Activated CD4-positive, alpha-beta T cell treated with anti-CD3 and anti-CD28 coated beads, Interleukin-10, Interleukin-2, amounts not matched to agents 100 ng/mL and 50 ng/mL, durations not matched to agents 16 hours and 8 hours (primary cell): ENCODE measurements at regions not wholly inside any gene's neighbourhood (a gene's known extent, or its start where the extent isn't known, plus 50 kb on each side); places are given as distances from the start of the nearest gene placed in this dataset.
"Not testable (repeated sequence)": the region's sequence is repeated elsewhere in the genome, so short reads cannot be mapped to it uniquely, and the experiment has no call there.

ENCODE experiments used
- DNase-seq: peaks from one replicate; pipeline ENCODE4 v3.0.0-alpha.2; 2020

DNA sequence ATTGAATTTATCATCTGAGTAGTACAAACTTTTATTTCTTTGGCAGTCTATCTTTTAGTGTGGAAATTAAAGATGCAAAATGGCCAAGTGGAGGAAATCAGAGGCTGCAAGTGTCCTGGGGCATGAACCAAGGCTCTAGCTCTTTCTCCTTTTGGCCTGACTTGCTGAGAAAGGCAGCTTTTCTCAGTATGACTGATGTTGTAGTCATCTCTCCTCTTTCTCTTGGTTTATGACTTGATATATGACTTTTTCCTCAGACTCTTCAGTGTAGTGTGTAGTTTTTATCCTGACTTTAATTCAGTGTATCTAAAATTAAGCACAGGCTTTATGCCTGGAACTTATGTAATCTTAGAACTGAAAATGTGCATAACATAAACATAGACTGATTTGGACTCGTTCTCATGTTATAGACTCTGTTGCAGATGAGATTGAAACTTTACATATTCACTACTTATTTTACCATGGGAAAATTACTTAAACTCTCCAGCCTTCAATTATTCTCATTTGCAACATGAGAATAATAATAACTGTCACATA lies 65.7 kb downstream of the SLITRK5 start:
- DNase-seq = peak; percentile 4

DNA sequence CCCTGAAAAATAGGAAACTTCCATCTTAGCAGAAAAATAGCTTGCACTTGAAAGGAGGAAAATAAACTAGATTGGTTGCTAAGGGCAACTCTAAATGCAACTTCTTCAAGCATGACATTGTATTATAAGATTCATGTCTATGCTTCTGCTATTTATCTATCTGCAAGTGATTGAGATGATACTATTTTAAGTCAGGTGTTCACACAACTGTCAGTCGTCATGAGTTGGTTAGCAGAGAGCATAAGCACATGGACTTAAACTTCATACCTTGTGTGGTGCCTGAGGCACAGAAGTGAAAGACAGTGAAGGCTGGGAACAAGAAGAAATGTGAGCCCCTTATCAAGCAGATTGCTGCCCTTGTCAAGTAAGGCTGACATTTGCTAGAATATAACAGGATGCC lies 82.9 kb downstream of the SLITRK5 start:
- DNase-seq = no peak

DNA sequence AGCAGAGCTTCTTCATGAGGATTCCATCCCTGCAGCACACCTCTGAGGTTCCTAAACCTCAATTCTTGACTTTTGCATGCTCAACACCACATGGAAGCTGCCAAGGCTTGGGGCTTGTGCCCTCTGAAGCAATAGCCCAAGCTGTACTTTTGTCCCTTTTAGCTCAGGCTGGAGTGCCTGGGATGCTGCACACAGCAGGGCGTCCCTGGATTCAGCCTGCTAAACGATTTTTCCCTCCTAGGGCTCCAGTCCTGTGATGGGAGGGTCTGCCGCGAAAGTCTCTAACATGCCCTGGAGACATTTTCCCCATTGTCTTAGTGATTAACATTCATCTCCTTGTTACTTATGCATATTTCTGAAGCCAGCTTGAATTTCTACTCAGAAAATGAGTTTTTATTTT lies 98.3 kb downstream of the SLITRK5 start:
- no peak for DNase-seq

DNA sequence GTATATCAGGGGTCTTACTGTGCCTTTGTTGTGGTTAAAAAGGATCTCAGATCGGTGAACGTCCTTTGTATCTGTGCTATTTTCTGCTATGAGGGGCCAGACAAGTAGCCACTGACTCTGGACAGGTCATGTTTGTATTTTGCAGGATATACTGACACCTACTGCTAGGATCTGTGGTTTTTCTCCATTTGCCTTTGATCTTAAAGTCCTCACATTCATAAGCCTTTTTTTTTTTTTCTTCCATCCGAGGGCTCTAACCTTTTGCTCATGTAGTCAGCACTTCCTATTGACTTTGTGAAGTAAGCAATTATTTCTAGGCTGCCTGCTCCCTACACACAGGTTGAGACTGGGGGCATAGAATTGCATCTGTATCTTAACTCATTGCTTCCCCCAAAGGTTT lies 106.2 kb downstream of the SLITRK5 start:
- no peak for DNase-seq

DNA sequence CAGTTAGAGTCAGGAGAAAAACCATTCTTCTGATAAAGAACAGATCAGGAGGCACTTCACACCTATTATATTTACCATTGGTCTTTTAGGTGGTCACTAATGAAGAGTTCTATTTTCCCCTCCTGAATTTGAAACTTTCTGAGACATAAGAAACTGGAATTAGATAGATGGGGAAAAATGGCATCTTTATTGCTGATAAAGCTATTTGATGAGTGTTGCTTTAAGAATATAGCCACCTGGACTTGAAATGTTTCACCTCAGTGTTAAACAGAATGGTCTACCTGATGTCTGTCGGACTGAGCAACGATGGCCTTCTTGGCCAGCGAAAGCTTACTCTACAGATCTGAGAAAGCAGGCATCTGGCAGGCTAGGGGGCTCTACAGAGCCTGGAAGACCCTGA lies 107.0 kb downstream of the SLITRK5 start:
- no peak for DNase-seq

DNA sequence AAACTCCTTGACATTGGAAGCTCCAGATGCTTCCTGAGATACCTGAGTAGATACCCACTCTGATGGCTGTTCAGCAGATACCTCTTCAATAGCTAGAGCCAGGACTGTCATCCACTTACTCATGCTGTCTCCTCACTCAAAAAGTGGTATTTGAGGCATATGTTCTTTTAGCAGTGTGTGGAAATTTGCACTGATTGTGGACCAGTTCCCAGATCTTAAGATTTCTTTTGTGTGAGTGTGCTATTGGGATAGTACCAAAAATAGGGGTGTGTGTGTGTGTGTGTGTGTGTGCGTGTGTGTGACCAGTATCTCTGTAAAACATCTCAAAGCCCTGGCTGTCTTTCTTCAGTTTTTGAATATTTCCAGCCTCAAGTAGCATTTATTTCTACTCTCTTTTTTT lies 108.3 kb downstream of the SLITRK5 start:
- DNase-seq = no peak

DNA sequence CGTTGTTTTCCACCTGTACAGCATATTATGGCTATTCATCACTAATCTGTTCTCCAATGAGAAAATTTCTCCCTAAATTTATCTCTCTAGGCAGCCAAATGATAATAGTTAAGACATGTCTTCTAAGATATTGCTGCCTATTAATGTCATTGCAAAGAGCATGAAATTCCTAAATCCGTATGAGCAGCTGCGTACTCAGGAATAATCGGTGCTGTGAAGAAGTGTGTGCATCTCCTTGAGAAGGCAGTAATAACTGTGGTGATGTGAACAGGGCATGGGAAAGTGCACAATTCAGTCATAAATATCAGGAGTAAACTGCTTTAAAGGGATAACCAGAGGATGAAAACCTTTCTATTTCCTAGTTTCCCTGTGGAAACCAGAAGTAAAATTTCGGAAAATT lies 112.2 kb downstream of the SLITRK5 start:
- no peak for DNase-seq

DNA sequence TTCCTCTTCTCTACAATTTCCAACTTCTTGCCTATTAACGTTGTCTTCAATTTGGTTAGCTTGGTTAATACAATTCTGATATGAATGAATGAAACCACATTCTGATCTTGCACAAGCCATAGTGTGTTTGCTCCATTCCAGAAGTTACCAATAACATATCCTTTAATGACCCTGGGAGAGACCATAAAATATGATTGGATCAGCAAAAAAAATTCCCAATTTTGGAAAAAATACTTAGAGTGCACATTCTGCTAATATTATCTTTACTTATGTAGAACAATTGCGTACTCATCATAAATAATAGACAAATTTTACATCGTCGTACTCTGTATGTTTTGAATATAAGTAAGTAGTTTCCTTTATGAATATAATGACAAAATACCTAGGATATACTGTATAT lies 117.2 kb downstream of the SLITRK5 start:
- DNase-seq = no peak

DNA sequence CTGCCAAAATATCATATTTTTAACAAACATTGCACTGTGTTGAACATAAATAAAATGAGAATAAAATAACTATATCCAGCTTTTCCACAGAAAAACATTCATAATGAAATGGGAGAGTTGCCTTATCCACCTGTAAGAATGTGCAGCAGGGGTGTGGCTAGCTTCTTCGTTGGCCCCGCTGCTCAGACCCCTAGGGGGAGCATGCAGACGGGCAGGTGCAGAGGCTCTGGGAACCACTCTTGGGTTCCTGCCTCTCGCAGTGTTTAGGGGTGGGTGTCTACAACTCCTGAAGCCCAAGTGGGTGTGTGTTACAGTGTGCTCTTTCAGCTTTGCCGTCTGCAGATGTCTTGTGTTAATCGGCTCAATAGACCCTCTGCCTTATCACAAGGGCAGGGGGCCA lies 121.7 kb downstream of the SLITRK5 start:
- DNase-seq = no peak

DNA sequence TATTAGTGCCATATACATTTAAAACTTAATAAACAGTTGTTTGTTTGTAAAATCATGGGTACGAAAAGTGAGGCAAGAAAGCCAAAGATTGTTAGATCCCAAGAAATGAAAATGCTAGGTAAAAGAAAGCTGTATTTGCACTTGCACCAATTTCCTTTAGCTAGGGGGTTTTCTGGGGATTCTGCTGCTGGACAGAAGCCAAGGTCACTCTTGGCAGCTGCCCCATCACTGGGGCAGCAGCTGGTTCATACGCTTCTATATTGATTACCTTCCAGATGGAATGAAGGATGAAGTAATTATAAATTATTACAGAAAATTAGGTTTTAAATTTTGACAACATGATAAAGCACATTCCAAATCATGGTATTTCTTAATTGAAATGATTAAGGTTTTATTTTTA lies 127.4 kb downstream of the SLITRK5 start:
- no peak for DNase-seq

DNA sequence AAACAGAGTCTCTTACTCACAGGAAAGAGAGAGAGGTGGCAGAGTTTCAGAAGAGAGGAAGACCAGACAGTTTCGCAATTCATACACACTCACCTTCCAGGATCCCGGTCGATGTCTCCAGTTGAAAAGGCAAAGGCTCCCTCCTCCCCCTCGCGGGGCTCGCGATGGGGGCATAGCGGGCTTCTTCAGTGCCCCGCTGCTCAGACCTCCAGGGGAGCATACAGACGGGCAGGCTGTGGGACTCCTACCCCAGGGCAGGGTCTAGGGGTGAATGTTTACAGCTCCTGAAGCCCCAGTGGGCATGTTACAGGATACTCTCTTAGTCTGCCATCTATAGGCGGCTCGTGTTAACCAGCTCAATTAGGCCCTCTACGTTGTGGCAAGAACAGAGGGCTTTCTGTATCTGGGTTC lies 139.2 kb downstream of the SLITRK5 start:
- no peak for DNase-seq

DNA sequence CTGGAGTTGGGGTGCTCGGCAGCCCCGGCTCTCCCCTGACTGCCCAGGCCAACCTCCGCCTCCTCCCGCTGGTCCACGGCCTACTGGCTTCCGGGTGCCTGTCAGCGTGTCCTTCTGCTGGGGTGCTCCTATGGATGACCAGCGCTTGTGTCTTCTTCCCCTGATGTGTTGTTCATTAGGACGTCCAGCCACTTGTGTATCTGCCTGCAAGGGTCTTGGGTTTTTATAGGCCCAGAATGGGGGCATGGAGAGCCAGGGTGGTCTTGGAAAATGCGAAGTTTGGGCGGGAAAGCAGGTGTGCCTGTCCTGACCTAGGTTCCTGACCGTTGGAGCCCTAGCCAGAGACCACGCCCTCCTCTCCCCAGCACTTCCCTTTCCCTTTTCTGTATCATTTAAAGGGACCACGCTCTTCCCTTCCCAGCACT lies 139.8 kb downstream of the SLITRK5 start:
- DNase-seq = no peak

DNA sequence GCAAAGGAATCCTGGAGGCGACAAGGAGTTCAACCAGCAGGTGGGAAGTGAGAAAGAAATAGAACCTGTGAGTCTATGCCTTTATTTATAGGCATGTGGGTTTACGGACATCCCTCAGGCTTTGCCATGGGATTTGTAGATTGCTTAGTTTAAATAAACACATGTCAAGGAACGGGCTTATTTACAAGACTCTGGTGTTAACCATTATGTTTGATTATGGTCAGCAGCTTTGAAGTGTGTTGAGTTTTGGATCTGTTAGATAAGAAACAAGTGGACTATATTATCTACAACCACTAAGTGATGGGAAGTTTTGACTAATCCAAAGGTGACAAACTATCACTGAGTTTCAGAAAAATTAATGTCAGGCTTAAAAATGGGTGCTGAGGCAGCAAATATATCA lies 143.2 kb downstream of the SLITRK5 start:
- no peak for DNase-seq

DNA sequence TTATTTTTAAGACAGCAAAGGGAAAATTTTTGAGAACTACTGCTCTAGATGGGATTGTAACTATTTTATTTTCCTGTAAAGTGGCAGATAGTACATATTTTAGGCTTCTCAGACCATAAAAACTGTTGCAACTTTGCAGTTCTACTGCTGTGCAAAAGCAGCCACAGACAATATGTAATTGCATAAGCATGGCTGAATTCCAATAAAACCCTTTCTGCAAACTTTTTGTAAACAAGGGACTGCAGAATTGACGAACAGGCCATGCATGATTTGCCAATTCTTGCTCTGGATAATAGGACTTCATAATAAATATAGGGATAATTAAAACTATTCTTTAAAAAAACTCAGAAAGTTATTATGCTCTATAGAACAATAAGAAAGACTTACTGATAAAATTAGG lies 149.1 kb downstream of the SLITRK5 start:
- no peak for DNase-seq

DNA sequence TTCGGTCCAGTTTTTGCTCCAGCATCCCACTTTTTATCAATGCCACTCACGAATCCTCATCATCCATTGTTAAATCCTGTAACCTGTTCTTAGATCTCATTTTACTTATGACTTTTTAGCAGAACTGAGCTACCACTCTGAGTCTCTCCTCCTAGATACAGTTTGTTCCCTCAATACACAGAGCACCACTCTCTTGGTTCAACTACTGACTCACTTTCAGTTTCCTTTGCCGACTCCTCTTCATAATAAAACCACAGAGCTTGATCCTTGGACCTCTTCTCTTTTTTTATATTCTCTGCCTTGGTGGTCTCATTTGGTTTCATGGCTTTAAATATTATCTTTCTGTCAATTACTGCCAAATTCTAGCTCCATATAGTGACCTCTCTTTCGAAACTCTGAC lies 150.3 kb downstream of the SLITRK5 start:
- DNase-seq = no peak

DNA sequence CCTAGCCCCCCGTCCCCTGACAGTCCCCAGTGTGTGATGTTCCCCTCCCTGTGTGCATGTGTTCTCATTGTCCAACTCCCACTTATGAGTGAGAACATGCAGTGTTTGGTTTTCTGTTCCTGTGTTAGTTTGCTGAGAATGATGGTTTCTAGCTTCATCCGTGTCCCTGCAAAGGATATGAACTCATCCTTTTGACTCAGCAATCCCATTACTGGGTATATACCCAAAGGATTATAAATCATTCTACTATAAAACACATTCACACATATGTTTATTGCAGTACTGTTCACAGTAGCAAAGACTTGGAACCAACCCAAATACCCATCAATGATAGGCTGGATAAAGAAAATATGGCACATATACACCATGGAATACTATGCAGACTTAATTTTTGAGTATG lies 155.1 kb downstream of the SLITRK5 start:
- not testable (repeated sequence) for DNase-seq

DNA sequence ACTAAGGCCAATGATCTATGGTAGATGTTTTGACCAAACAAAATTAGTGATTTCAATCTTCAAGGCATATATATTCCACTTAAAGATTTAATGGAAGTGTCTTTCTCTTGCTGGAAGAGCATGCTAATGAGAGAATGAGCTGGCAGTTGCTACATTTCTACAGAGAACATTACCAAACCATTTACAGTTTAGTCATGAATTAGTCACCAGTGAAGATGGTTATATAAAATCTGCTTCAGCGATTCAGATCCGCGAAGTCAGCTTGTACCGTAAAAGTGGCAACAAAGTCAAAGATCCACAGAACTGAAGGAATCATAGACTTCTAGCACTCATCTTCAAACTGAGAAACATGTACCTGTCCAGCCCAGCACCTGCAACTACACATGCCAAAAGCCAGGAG lies 156.3 kb downstream of the SLITRK5 start:
- DNase-seq = no peak

DNA sequence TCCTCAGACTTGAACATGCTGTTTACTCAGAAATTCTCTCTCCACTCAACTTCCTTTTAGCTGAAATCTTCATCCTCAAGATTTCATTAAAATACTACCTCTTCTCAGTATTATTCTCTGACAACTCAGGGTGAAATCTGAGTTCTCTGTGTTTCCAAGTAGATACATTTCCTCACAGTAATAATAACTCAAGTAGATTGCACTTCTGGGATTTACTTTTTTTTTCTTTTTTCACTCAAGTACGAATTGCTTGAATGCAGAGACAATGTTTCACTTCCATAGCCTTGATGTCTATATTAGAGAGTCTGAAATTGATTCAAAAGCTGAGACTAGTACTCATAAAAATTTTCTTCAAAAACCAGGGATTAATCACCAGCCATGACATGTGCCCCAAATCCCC lies 166.4 kb downstream of the SLITRK5 start:
- no peak for DNase-seq

DNA sequence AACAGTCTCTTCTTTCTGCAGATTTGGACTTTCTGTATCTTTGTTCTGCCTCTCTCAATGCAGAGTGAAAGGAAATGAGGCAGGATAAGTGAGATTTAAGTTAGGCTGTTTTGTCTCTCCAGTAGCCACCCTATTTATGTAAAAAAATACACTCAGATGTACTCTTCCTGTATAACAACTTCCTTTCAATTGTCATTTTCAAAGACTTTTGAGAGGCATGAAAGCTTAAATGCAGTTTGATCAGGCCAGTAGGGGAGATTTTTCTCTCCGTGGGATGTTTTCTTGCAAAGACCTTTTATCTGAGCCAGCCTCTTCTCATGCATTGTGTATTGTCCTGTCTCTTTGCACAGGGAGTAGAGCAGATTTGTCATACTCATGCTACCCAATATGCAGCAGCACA lies 166.8 kb downstream of the SLITRK5 start:
- no peak for DNase-seq

DNA sequence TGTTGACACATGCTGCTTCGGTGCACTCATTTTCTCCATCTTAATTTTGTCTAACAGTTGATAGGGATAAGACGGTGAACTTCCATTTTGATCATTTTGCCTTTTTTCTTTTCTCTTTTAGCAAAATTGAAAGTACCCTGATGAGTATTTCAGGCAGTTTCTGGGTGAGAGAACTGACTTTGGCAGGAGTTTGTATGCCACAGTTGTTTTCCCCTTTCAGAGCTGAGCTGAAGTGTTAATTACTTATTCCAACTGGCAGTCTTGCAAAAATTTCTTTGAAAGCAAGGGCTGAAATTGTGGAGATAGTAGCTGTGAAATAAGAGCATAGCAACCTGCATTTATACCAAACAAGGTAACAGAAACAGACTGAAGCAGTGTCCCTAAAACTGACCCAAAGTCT lies 180.2 kb downstream of the SLITRK5 start:
- no peak for DNase-seq

DNA sequence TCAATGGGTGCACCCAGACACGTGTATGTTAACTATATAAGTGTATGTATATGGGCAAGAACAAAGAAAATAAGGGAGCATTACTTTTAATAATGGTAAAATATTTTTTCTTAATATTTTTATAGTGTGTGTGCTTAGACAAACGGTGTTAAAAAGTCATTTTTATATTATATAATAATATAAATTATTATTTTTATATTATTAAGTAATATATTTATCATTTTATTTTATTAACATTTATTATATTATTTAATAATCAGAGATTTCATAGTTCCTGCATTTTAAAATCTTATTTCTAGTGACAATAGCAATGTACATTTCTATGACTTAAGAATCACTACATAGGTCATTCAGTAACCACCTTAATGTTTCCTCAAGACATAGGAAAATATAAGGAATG lies 184.4 kb downstream of the SLITRK5 start:
- no peak for DNase-seq

DNA sequence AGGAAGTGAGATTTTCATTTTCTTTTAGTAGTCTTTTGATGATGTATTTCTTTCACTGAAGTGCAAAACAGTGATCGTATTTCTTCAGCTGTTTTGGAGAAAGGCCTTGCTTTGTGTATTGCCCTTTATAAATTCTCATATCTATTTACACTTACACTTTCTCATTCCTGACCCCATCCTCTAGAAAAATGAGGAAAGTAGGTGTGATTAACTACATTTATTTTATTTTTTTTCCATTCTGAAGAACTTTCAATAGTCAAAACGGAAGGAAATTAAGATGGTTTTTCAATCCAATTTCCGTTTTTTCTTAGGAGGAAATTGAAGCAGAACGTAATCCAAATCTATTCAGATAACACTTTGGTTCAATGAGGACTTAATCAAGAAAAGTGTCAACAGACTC lies 188.1 kb downstream of the SLITRK5 start:
- DNase-seq = no peak

DNA sequence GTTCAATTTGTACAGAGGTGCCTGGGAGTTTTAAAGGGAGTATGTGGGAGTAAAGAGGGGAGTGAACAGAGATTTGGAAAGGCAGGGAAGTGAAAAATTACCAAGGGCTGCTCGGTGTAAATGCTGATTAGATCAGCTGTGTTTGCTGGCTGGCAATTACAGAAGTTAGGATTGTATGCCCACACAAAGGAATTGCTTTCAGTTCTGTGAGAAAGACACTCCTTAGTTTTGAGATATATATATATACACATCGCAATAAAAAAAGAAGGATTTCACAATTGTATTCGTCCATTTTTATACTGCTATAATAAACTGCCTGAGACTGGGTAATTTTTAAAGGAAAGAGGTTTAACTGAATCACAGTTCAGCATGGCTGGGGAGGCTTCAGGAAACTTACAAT lies 196.3 kb downstream of the SLITRK5 start:
- no peak for DNase-seq

DNA sequence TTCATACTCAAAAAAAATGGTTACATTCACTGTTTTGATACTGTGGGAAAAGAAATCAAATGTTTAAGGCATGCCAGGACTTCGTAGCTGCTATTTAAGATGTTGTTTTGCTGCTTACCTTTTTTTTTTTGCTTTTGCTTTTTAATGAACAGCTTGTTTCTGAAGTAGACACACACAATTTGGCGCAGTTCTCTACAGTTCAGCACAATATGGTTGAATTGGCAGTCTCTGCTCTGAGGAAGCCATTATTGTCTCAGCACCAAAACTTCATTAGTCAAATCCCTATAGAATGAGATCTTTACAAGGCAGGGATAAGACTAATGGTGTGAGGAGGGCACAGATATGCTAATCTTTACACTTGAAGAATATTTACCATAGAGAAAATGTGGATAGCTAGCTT lies 197.6 kb downstream of the SLITRK5 start:
- no peak for DNase-seq

DNA sequence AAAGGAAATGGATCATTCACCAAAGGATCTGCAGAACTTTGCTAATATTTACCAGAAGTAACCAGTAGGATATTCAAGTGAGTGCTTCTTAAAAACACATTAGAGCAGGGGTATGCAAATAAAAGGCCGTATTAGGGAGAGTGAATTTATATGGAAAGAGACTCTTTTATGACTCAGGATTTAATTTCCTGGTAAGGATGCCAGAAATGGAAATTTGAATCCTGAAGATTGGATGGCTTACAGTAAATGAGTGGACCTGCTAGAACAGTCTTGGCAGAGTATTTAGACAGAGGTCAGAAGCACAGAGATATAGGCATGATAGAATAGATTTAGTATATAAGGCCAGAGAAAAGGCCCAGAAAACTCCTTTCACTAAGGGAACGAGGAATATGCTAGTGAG lies 201.6 kb downstream of the SLITRK5 start:
- DNase-seq = no peak

DNA sequence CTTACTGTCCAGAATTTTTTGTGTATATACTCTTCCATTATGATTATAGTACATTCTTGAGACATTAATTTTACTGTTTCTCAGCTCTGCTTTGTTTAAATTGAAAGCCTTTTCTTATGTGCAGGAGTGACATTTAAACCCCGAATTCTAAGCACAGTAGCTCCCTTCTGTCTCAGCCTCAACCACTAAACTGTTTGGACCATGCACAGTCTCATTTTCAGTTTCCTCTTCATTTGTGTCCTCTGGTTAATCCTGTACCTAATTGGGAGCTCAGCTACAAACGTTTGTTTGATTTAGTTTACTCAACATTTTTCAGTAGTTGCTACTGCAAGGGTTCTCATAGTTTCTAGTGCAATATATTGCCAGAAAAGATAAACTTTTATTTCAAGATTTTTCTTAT lies 206.3 kb downstream of the SLITRK5 start:
- no peak for DNase-seq
